Suprapubic skin (tissue), 4 donors: ENCODE measurements at regions not wholly inside any gene's neighbourhood (a gene's known extent, or its start where the extent isn't known, plus 50 kb on each side); places are given as distances from the start of the nearest gene placed in this dataset.

ENCODE experiments used
- DNase-seq, 2 donors: peaks; one replicate each; pipeline ENCODE4 v3.0.0-alpha.2; 2019; ENCODE audit warnings: low spot score in 2 of 2
- H3K27ac ChIP-seq: fragments of 200-600 bp; sonication (generic); one replicate; pipeline ENCODE4 v1.5.1; 2019
- H3K27me3 ChIP-seq: fragments of 200-600 bp; sonication (generic); one replicate; pipeline ENCODE4 v1.5.1; 2019
- H3K36me3 ChIP-seq: fragments of 200-600 bp; sonication (generic); one replicate; pipeline ENCODE4 v1.5.1; 2019
- H3K4me1 ChIP-seq: fragments of 200-600 bp; sonication (generic); one replicate; pipeline ENCODE4 v1.5.1; 2019
- H3K4me3 ChIP-seq: fragments of 200-600 bp; sonication (generic); one replicate; pipeline ENCODE4 v1.5.1; 2019; ENCODE audit warnings: mild to moderate bottlenecking
- H3K9me3 ChIP-seq: fragments of 200-600 bp; sonication (generic); one replicate; pipeline ENCODE4 v1.5.1; 2019
- EP300 ChIP-seq: sonication (generic); formaldehyde crosslinking; IDR thresholded peaks from one replicate; pipeline ENCODE4 v1.6.1; 2017; ENCODE audit warnings: antibody characterized with exemption
- POLR2A ChIP-seq, 2 donors: fragments of 450-650 bp; IDR thresholded peaks; one replicate each; pipeline ENCODE4 v1.6.1; 2017; ENCODE audit warnings: antibody characterized with exemption in 2 of 2, mild to moderate bottlenecking in 2 of 2, moderate library complexity in 2 of 2
- POLR2AphosphoS5 ChIP-seq, 3 donors: sonication (generic); formaldehyde crosslinking; IDR thresholded peaks; one replicate each; pipeline ENCODE4 v1.6.1; 2017; ENCODE audit warnings: antibody characterized with exemption in 3 of 3
- WGBS: methylation state at CpG from one replicate; pipeline ENCODE4 v1.1.5; 2018; 5-methylcytosine and 5-hydroxymethylcytosine counted together
- TF ChIP-seq, protein P1 (sequence below), 2 donors: fragments of 200-600 bp in 1 of 2; fragments of 450-650 bp in 1 of 2; sonication (generic) in 1 of 2; IDR thresholded peaks; one replicate each; pipeline ENCODE4 v1.5.1; 2016 to 2019; ENCODE audit warnings: antibody characterized with exemption in 2 of 2, mild to moderate bottlenecking in 1 of 2, moderate library complexity in 1 of 2

DNA sequence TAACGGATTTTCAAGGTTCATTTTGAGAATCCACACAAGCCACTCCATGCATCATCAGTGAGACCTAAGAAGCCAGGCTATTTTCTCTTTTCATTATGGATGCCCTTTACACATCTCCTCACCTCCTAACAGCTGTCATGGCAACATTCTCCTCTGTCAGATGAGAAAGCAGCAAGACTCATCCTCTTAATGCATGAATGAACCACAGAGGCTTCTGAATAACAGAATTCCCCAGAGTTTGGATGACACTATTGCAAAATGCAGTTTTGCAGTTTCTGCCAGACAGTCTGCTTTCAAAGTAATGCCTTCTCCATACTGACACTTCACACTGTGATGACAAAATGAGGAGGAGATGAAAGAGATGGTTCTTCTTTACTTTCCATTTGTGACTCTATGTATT is 286.7 kb upstream of the GRIP1 start:
- WGBS = 95% methylated on average over 1 of the region's 1 CpG
- no peak for DNase-seq

DNA sequence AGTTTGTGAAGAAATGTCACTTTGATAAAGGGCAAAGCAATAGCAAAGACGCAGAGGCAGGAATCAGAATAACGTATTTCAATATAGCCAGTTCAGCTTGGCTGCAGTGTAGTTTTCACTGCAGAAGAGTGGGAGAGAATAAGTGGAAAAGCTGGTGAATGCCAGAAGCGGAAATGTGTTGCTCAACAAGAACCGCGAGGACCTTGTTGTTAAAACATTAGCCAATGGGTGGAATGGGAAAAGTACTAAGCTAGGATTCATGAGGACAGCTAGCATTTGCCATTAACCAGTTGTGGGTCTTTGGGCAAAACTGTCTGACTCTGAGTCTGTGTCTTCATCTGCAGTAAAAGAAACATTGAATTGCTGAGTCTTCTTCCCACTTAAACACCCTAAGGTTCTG is 292.9 kb upstream of the GRIP1 start:
- H3K4me1 ChIP-seq = no peaks in the 10 kb centered on the region

More for the DNA sequence above, 286.7 kb upstream of the GRIP1 start:
- no peaks in the 10 kb centered on the region for H3K27me3 ChIP-seq
- no peak for TF ChIP-seq POLR2A (IDR thresholded peaks at IDR 0.05)
- TF ChIP-seq, protein P1, sequence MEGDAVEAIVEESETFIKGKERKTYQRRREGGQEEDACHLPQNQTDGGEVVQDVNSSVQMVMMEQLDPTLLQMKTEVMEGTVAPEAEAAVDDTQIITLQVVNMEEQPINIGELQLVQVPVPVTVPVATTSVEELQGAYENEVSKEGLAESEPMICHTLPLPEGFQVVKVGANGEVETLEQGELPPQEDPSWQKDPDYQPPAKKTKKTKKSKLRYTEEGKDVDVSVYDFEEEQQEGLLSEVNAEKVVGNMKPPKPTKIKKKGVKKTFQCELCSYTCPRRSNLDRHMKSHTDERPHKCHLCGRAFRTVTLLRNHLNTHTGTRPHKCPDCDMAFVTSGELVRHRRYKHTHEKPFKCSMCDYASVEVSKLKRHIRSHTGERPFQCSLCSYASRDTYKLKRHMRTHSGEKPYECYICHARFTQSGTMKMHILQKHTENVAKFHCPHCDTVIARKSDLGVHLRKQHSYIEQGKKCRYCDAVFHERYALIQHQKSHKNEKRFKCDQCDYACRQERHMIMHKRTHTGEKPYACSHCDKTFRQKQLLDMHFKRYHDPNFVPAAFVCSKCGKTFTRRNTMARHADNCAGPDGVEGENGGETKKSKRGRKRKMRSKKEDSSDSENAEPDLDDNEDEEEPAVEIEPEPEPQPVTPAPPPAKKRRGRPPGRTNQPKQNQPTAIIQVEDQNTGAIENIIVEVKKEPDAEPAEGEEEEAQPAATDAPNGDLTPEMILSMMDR (IDR thresholded peaks at IDR 0.05) = no peak
- TF ChIP-seq POLR2AphosphoS5 (IDR thresholded peaks at IDR 0.05) = no peak
- TF ChIP-seq EP300 = no peak
- no peak overlapping the region for H3K4me3 ChIP-seq
- H3K36me3 ChIP-seq = no peaks in the 10 kb centered on the region
- no peak overlapping the region for H3K27ac ChIP-seq
- no peaks in the 10 kb centered on the region for H3K9me3 ChIP-seq
- H3K4me1 ChIP-seq = peaks cover 10% of the 10 kb centered on the region

DNA sequence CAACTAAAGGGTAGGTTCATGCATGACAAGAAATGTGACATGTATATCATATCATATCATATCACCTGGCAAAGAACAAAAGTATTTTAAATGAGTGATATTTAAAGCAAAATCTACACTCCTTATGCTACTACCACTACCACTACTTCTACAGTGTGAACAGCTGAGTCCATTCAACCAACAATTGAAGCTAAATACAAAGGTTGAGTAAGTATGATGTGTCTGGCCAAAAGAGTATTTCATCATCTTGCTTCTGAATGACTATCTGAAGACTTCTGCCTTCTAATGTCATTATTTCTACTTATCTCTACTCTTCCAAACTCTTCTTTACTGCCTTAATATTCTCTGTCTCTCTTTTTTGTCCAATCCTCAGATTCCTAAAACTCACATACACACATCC is 292.6 kb upstream of the CAND1 start:
- Histone ChIP-seq H3K4me1 (no peaks in the 10 kb centered on the region), H3K4me3 (no peak overlapping the region), H3K27ac (no peak overlapping the region), H3K36me3 (no peaks in the 10 kb centered on the region), H3K9me3 (no peaks in the 10 kb centered on the region), H3K27me3 (no peaks in the 10 kb centered on the region)
- TF ChIP-seq POLR2A (IDR thresholded peaks at IDR 0.05) = no peak
- TF ChIP-seq, protein P1 (IDR thresholded peaks at IDR 0.05) = no peak
- no peak for TF ChIP-seq EP300
- TF ChIP-seq POLR2AphosphoS5 (IDR thresholded peaks at IDR 0.05) = no peak
- DNase-seq = no peak

More for the DNA sequence above, 292.9 kb upstream of the GRIP1 start:
- Histone ChIP-seq H3K4me3 (no peak overlapping the region), H3K27me3 (no peaks in the 10 kb centered on the region), H3K9me3 (no peaks in the 10 kb centered on the region), H3K36me3 (no peaks in the 10 kb centered on the region), H3K27ac (no peak overlapping the region)
- TF ChIP-seq, protein P1 (IDR thresholded peaks at IDR 0.05) = no peak
- TF ChIP-seq EP300 (no peak), POLR2AphosphoS5 (IDR thresholded peaks at IDR 0.05) (no peak), POLR2A (IDR thresholded peaks at IDR 0.05) (no peak)
- no peak for DNase-seq
- 71% methylated on average over 5 of the region's 5 CpGs for WGBS

DNA sequence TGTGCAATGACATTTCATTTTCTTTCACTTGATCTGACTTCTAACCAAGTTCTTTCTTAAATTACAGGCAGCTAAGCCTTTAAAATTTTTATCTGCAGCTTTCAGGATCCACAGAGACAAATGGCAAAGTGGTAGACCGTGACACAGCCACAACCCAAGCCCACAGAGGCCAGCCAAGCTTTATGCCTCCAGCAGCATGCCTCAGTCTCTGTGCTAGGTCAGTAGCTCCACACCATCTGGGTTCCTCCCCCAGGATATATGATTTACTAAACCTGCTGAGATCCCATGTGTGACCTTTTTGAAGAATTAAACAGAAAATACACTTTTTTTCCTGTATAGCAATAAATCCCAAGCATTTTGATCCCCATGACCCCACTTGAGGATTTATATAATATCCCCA is 290.4 kb upstream of the CAND1 start:
- H3K9me3 ChIP-seq = peaks cover 4% of the 10 kb centered on the region
- no peaks in the 10 kb centered on the region for H3K27me3 ChIP-seq
- no peak overlapping the region for H3K4me3 ChIP-seq
- no peak overlapping the region for H3K27ac ChIP-seq
- no peaks in the 10 kb centered on the region for H3K4me1 ChIP-seq
- TF ChIP-seq POLR2A (IDR thresholded peaks at IDR 0.05) (no peak), EP300 (no peak), POLR2AphosphoS5 (IDR thresholded peaks at IDR 0.05) (no peak)
- TF ChIP-seq, protein P1 (IDR thresholded peaks at IDR 0.05) = no peak
- DNase-seq = no peak
- no peaks in the 10 kb centered on the region for H3K36me3 ChIP-seq
- 73% methylated on average over 1 of the region's 1 CpG for WGBS

DNA sequence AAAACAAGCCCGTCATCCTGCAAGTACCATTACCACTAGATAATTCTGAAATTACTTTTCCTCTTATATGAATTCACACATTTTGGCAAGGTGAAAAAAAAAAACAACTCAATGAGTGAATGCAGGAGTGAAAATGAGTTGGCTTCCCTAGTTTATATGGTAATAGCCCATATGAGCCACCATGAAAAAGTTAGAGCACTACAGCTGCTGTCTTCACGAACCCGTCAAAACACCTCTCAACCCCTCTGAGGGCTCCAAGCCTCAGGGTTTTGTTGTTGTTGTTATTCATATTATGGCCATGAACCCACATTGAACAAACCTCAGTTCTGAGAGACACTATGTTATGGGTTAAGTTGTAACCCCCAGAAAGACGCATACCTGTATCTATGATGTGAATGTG is 289.9 kb upstream of the CAND1 start:
- TF ChIP-seq EP300 (no peak), POLR2AphosphoS5 (IDR thresholded peaks at IDR 0.05) (no peak), POLR2A (IDR thresholded peaks at IDR 0.05) (no peak)
- TF ChIP-seq, protein P1 (IDR thresholded peaks at IDR 0.05) = no peak
- Histone ChIP-seq H3K4me3 (no peak overlapping the region), H3K36me3 (no peaks in the 10 kb centered on the region), H3K27me3 (no peaks in the 10 kb centered on the region), H3K9me3 (peaks cover 4% of the 10 kb centered on the region), H3K4me1 (no peaks in the 10 kb centered on the region), H3K27ac (no peak overlapping the region)
- no peak for DNase-seq
- 93% methylated on average over 4 of the region's 4 CpGs for WGBS
